T-helper 2 cell (primary cell): ENCODE measurements at regions not wholly inside any gene's neighbourhood (a gene's known extent, or its start where the extent isn't known, plus 50 kb on each side); places are given as distances from the start of the nearest gene placed in this dataset.

Source experiments
- DNase-seq, 5 experiments: peaks; one replicate each; pipeline versions ENCODE4 v3.0.0 to v3.0.0-alpha.2; 2012 to 2022

DNA sequence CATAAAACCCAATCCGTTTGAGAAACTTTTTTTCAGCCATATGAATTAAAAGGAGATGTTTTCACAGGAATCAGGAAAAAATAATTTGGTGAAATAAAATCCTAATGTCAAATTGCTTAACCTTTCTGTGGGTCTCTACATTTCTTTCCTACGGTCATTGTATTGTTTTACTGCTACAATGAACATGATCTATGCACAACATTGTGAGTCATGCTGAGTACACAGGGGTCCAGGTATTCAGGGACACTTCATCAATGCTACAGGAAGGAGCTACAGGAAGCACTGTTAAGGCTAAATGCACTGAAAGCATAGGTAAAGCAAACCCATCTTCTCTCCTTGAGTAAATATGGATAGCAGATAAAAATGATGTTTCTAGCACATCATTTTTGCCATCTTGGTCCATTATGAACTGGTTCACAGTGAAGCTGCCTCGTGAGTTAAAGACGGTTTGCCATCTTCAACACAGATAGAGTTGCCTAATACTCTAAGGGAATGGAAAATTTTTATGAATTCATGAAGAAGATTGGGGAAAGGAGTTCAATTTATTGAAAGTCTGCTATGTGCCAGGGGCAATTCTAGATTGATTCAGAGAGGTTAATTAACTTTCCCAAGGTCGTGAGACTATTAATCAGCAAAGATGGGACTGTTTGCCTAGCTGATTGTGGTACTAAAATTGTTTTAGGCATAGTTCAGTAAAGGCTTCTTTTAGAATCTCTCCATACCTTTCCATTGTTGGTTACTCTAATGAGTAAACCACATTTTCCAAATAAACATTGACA, 85.5 kb downstream of the DIRAS2 start:
- DNase-seq = no peak

DNA sequence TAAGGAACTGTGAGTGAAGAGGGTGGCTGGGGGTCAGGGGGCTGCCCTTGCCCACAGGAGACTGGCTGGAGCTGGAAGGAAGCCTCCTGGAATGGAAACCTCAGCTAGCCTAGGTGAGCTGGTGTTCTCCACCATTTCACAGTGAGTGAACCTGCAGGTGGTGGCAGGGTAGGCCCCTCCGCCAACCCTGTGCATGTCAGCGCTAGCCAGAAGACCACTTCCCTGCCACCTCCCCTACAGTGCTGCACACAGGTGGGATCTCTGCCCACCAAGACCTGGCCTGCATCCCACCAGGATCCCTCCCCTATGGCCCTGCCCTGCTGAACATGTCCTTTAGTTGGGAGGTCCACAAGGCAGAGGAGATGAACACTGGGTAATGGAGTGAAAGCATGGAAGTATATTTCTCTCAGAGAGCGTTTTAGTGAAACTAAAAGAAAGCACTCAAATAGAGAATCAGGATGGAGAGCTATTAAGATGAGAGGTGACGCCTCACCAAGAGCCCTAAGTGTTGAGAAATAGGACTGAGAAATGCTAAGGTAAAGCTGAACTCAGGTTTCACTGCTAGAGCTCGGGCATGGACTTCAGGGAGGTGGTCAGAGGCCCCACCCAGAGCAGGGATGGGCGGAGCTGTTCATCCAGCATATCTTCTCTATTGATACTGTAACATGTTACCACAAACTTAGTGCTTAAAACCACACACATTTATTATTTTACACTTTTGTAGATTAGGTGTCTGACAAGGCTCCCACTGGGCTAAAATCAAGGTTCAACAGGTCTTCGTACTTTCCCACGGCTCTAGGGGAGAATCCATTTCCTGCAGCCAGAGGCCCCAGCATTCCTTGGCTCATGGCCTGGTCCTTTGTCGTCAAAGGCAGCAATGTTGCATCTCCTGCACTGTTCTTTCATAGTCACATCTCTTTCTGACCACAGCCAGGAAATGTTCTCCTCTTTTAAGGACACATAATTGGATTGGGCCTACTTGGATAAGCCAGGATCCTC, 83.2 kb downstream of the DIRAS2 start:
- no peak for DNase-seq
